ENCODE measurements at regions not wholly inside any gene's neighbourhood (a gene's known extent, or its start where the extent isn't known, plus 50 kb on each side); places are given as distances from the start of the nearest gene placed in this dataset.

GRCh38 chr11:31913985-31914384, 102.9 kb upstream of the PAX6 start:
- TF ChIP-seq CTCF (IDR thresholded peaks at IDR 0.05) (no peak), POLR2A (IDR thresholded peaks at IDR 0.05) (no peak)
- Histone ChIP-seq H3K4me3 (no peak overlapping the region), H3K4me1 (no peaks in the 10 kb centered on the region), H3K27ac (no peak overlapping the region), H3K36me3 (no peaks in the 10 kb centered on the region), H3K27me3 (no peaks in the 10 kb centered on the region), H3K9me3 (no peaks in the 10 kb centered on the region)
- intact Hi-C loops (cut with DNase I): no loop called here
- 67 to 100% methylated on average over 1 of the region's 1 CpG for WGBS, 2 donors
- DNase-seq: no peak

- WGBS, 2 donors: 60 to 67% methylated on average over 1 of the region's 1 CpG
- no peak for DNase-seq
- H3K9me3 ChIP-seq: no peaks in the 10 kb centered on the region
- H3K4me3 ChIP-seq: no peak overlapping the region
- H3K4me1 ChIP-seq: no peaks in the 10 kb centered on the region
- intact Hi-C loops (cut with DNase I): no loop called here
- TF ChIP-seq CTCF (IDR thresholded peaks at IDR 0.05) (no peak), POLR2A (IDR thresholded peaks at IDR 0.05) (no peak)
- H3K27me3 ChIP-seq: no peaks in the 10 kb centered on the region
- no peak overlapping the region for H3K27ac ChIP-seq
- no peaks in the 10 kb centered on the region for H3K36me3 ChIP-seq
These were observed 101.7 kb upstream of the PAX6 start for GRCh38 chr11:31912808-31913207.

GRCh38 chr11:31910950-31911576, 99.9 kb upstream of the PAX6 start:
- intact Hi-C loops (cut with DNase I): no loop called here
- whole genome bisulfite sequencing, 2 donors: 67 to 81% methylated on average over 1 of the region's 1 CpG

GRCh38 chr11:31903225-31904074, 92.3 kb upstream of the PAX6 start:
- intact Hi-C loops (cut with DNase I): no loop called here
- Histone ChIP-seq H3K27me3 (no peaks in the 10 kb centered on the region), H3K4me1 (no peaks in the 10 kb centered on the region), H3K4me3 (no peak overlapping the region), H3K9me3 (no peaks in the 10 kb centered on the region), H3K27ac (no peak overlapping the region), H3K36me3 (no peaks in the 10 kb centered on the region)
- WGBS, 2 donors: 67 to 72% methylated on average over 12 to 13 of the region's 14 CpGs
- no peak for DNase-seq
- TF ChIP-seq POLR2A (IDR thresholded peaks at IDR 0.05): no peak
- no peak for TF ChIP-seq CTCF (IDR thresholded peaks at IDR 0.05)

More at GRCh38 chr11:31910950-31911576, 99.9 kb upstream of the PAX6 start:
- H3K27me3 ChIP-seq: no peaks in the 10 kb centered on the region
- TF ChIP-seq CTCF (IDR thresholded peaks at IDR 0.05) (no peak), POLR2A (IDR thresholded peaks at IDR 0.05) (no peak)
- no peaks in the 10 kb centered on the region for H3K9me3 ChIP-seq
- H3K36me3 ChIP-seq: no peaks in the 10 kb centered on the region
- H3K4me1 ChIP-seq: no peaks in the 10 kb centered on the region
- DNase-seq: no peak
- H3K4me3 ChIP-seq: no peak overlapping the region
- no peak overlapping the region for H3K27ac ChIP-seq

GRCh38 chr11:31902706-31903105, 91.6 kb upstream of the PAX6 start:
- Histone ChIP-seq H3K36me3 (no peaks in the 10 kb centered on the region), H3K27me3 (no peaks in the 10 kb centered on the region), H3K4me1 (no peaks in the 10 kb centered on the region), H3K9me3 (no peaks in the 10 kb centered on the region), H3K4me3 (no peak overlapping the region), H3K27ac (no peak overlapping the region)
- no peak for DNase-seq
- intact Hi-C loops (cut with DNase I): no loop called here
- TF ChIP-seq CTCF (IDR thresholded peaks at IDR 0.05) (no peak), POLR2A (IDR thresholded peaks at IDR 0.05) (no peak)
- 53 to 67% methylated on average over 2 to 5 of the region's 5 CpGs for WGBS, 2 donors
